Upper lobe of left lung (tissue), 6 donors: ENCODE measurements at regions not wholly inside any gene's neighbourhood (a gene's known extent, or its start where the extent isn't known, plus 50 kb on each side); places are given as distances from the start of the nearest gene placed in this dataset.

Source experiments
- ATAC-seq, 2 donors: fragments of 200-7000 bp; cut with Tn5 transposase; one replicate each; pipeline ENCODE4 v1.9.1; 2022; ENCODE audit warnings: mild to moderate bottlenecking in 2 of 2, moderate library complexity in 2 of 2; ENCODE audit not compliant: low FRiP score in 2 of 2
- DNase-seq, 2 donors: peaks; one replicate each; pipeline ENCODE4 v3.0.0-alpha.2; 2019 to 2020
- H3K27ac ChIP-seq, 4 donors: fragments of 200-600 bp; sonication (generic); one replicate each; pipeline ENCODE4 v1.5.1; 2016 to 2019
- H3K27me3 ChIP-seq, 4 donors: fragments of 200-600 bp; sonication (generic); one replicate each; pipeline ENCODE4 v1.5.1; 2017 to 2019
- H3K36me3 ChIP-seq, 4 donors: fragments of 200-600 bp; sonication (generic); one replicate each; pipeline ENCODE4 v1.5.1; 2016 to 2019
- H3K4me1 ChIP-seq, 4 donors: fragments of 200-600 bp; sonication (generic); one replicate each; pipeline ENCODE4 v1.5.1; 2018 to 2019
- H3K4me3 ChIP-seq, 4 donors: fragments of 200-600 bp; sonication (generic); one replicate each; pipeline ENCODE4 v1.5.1; 2017 to 2019; ENCODE audit warnings: mild to moderate bottlenecking in 2 of 4, moderate library complexity in 1 of 4
- H3K9me3 ChIP-seq, 4 donors: fragments of 200-600 bp; sonication (generic); one replicate each; pipeline ENCODE4 v1.5.1; 2018 to 2019
- CTCF ChIP-seq, 6 experiments: fragments of 450-650 bp in 4 of 6; fragments of 200-600 bp in 2 of 6; sonication (generic) in 2 of 6; IDR thresholded peaks; one replicate each; pipeline ENCODE4 v1.5.1; 2016 to 2019; ENCODE audit warnings: antibody characterized with exemption in 6 of 6
- EP300 ChIP-seq, 4 donors: sonication (generic); formaldehyde crosslinking; IDR thresholded peaks; one replicate each; pipeline ENCODE4 v1.5.1; 2017; ENCODE audit warnings: antibody characterized with exemption in 4 of 4, control low read depth in 2 of 4
- POLR2A ChIP-seq, 4 donors: fragments of 450-650 bp; IDR thresholded peaks; one replicate each; pipeline ENCODE4 v1.5.1; 2016 to 2017; ENCODE audit warnings: antibody characterized with exemption in 4 of 4, mild to moderate bottlenecking in 2 of 4
- POLR2AphosphoS5 ChIP-seq, 2 donors: sonication (generic); formaldehyde crosslinking; IDR thresholded peaks; one replicate each; pipeline ENCODE4 v1.5.1; 2017; ENCODE audit warnings: antibody characterized with exemption in 2 of 2
- WGBS, 2 donors: methylation state at CpG; one replicate each; pipeline ENCODE4 v1.1.5; 2017 to 2018; 5-methylcytosine and 5-hydroxymethylcytosine counted together
- donor health status: DM: no; HTN: no; CAD: no; lungs with moderate emphysema.
- donor health status: DM: no; HTN: yes; CAD: no; lungs with severe emphysema.

- ATAC-seq (no peak), DNase-seq (no peak)
- Histone ChIP-seq H3K27ac (no peak overlapping the region), H3K9me3 (no peaks in the 10 kb centered on the region), H3K27me3 (no peaks in the 10 kb centered on the region), H3K4me3 (no peak overlapping the region), H3K4me1 (no peaks in the 10 kb centered on the region), H3K36me3 (no peaks in the 10 kb centered on the region)
- 79 to 83% methylated on average over 1 of the region's 1 CpG for WGBS, 2 donors
- no peak for TF ChIP-seq CTCF (IDR thresholded peaks at IDR 0.05)
- no peak for TF ChIP-seq POLR2AphosphoS5 (IDR thresholded peaks at IDR 0.05)
- TF ChIP-seq EP300 (IDR thresholded peaks at IDR 0.05) = no peak
- no peak for TF ChIP-seq POLR2A (IDR thresholded peaks at IDR 0.05)
Measured at GRCh38 chr4:145281951-145282350, 101.6 kb upstream of the OTUD4 start.

- Histone ChIP-seq H3K9me3 (no peaks in the 10 kb centered on the region), H3K4me3 (no peak overlapping the region), H3K27me3 (no peaks in the 10 kb centered on the region), H3K36me3 (no peaks in the 10 kb centered on the region), H3K27ac (no peak overlapping the region), H3K4me1 (no peaks in the 10 kb centered on the region)
- ATAC-seq (no peak), DNase-seq (no peak)
- TF ChIP-seq POLR2A (IDR thresholded peaks at IDR 0.05) (no peak), EP300 (IDR thresholded peaks at IDR 0.05) (no peak), CTCF (IDR thresholded peaks at IDR 0.05) (no peak), POLR2AphosphoS5 (IDR thresholded peaks at IDR 0.05) (no peak)
- WGBS, 2 donors = 89 to 90% methylated on average over 9 of the region's 9 CpGs
Measured at GRCh38 chr4:145281224-145281623, 100.8 kb upstream of the OTUD4 start.

GRCh38 chr4:145280541-145280940, 100.2 kb upstream of the OTUD4 start:
- no peak for ATAC-seq
- 79 to 87% methylated on average over 3 of the region's 3 CpGs for WGBS, 2 donors
- TF ChIP-seq EP300 (IDR thresholded peaks at IDR 0.05) (no peak), POLR2AphosphoS5 (IDR thresholded peaks at IDR 0.05) (no peak), POLR2A (IDR thresholded peaks at IDR 0.05) (no peak), CTCF (IDR thresholded peaks at IDR 0.05) (no peak)

GRCh38 chr4:145279122-145279960, 99.0 kb upstream of the OTUD4 start:
- TF ChIP-seq EP300 (IDR thresholded peaks at IDR 0.05) (no peak), POLR2A (IDR thresholded peaks at IDR 0.05) (no peak), POLR2AphosphoS5 (IDR thresholded peaks at IDR 0.05) (no peak)
- Histone ChIP-seq H3K36me3 (no peaks in the 10 kb centered on the region), H3K4me3 (no peak overlapping the region), H3K27me3 (no peaks in the 10 kb centered on the region), H3K4me1 (no peaks in the 10 kb centered on the region), H3K9me3 (no peaks in the 10 kb centered on the region), H3K27ac (no peak overlapping the region)
- 59 to 62% methylated on average over 8 of the region's 8 CpGs for WGBS, 2 donors
- ATAC-seq (peak in 1 of 2 donors; percentile 59), DNase-seq (no peak)

More at GRCh38 chr4:145280541-145280940, 100.2 kb upstream of the OTUD4 start:
- no peaks in the 10 kb centered on the region for H3K4me1 ChIP-seq
- no peak overlapping the region for H3K27ac ChIP-seq
- no peak overlapping the region for H3K4me3 ChIP-seq
- H3K9me3 ChIP-seq = no peaks in the 10 kb centered on the region
- no peaks in the 10 kb centered on the region for H3K27me3 ChIP-seq
- DNase-seq = no peak
- no peaks in the 10 kb centered on the region for H3K36me3 ChIP-seq

GRCh38 chr4:145278341-145279121, 98.1 kb upstream of the OTUD4 start:
- H3K4me3 ChIP-seq = no peak overlapping the region
- WGBS, 2 donors = 78 to 83% methylated on average over 2 of the region's 2 CpGs
- no peaks in the 10 kb centered on the region for H3K27me3 ChIP-seq
- TF ChIP-seq CTCF (IDR thresholded peaks at IDR 0.05) = no peak
- TF ChIP-seq POLR2AphosphoS5 (IDR thresholded peaks at IDR 0.05) = no peak
- no peak for TF ChIP-seq POLR2A (IDR thresholded peaks at IDR 0.05)
- no peak for TF ChIP-seq EP300 (IDR thresholded peaks at IDR 0.05)
- H3K27ac ChIP-seq = no peak overlapping the region
- no peak for DNase-seq
- peak in 1 of 2 donors; percentile 23 for ATAC-seq
- no peaks in the 10 kb centered on the region for H3K9me3 ChIP-seq
- H3K4me1 ChIP-seq = no peaks in the 10 kb centered on the region
- no peaks in the 10 kb centered on the region for H3K36me3 ChIP-seq
